Activated T-cell treated with anti-CD3 and anti-CD28 coated beads, Interleukin-2, amount 50 U/mL, for 72 hours (primary cell): ENCODE measurements at regions not wholly inside any gene's neighbourhood (a gene's known extent, or its start where the extent isn't known, plus 50 kb on each side); places are given as distances from the start of the nearest gene placed in this dataset.

Experiments
- ATAC-seq, 2 donors: fragments of 150-1000 bp; cut with Tn5 transposase; replicated peaks in 1 of 2; 2 replicates each; pipeline ENCODE4 v1.10.0; 2021; ENCODE audit warnings: moderate library complexity in 2 of 2, mild to moderate bottlenecking in 1 of 2
- DNase-seq, 2 donors: peaks; one replicate each; pipeline ENCODE4 v3.0.0; 2021 to 2022; ENCODE audit warnings: mixed read lengths in 1 of 2
- H3K27ac Mint-ChIP-seq: one replicate; pipeline ENCODE4 v1.8.0; 2022; ENCODE audit warnings: mild to moderate bottlenecking, moderate library complexity, mixed read lengths
- H3K27me3 Mint-ChIP-seq: one replicate; pipeline ENCODE4 v1.8.0; 2022; ENCODE audit warnings: low read depth, mixed read lengths
- H3K36me3 Mint-ChIP-seq, 2 donors: one replicate each; pipeline ENCODE4 v1.8.0; 2022; ENCODE audit warnings: mixed read lengths in 2 of 2, mild to moderate bottlenecking in 1 of 2; ENCODE audit not compliant: insufficient read depth in 2 of 2
- H3K4me1 Mint-ChIP-seq: one replicate; pipeline ENCODE4 v1.8.0; 2022; ENCODE audit warnings: low read depth, mixed read lengths
- H3K4me3 Mint-ChIP-seq, 2 donors: one replicate each; pipeline ENCODE4 v1.8.0; 2022; ENCODE audit warnings: mild to moderate bottlenecking in 2 of 2, mixed read lengths in 2 of 2, moderate library complexity in 2 of 2
- H3K9me3 Mint-ChIP-seq, 2 donors: one replicate each; pipeline ENCODE4 v1.8.0; 2022; ENCODE audit warnings: mixed read lengths in 2 of 2

GRCh38 chr13:103229674-103230073 lies 163.5 kb upstream of the SLC10A2 start:
- no peak for ATAC-seq
- Mint-ChIP-seq H3K9me3 (peaks cover 5 to 15% of the 10 kb centered on the region in 2 donors), H3K4me3 (no peak overlapping the region), H3K27ac (no peak overlapping the region), H3K27me3 (no peaks in the 10 kb centered on the region), H3K36me3 (peaks cover 0 to 4% of the 10 kb centered on the region in 2 donors), H3K4me1 (no peaks in the 10 kb centered on the region)
- no peak for DNase-seq

DNA sequence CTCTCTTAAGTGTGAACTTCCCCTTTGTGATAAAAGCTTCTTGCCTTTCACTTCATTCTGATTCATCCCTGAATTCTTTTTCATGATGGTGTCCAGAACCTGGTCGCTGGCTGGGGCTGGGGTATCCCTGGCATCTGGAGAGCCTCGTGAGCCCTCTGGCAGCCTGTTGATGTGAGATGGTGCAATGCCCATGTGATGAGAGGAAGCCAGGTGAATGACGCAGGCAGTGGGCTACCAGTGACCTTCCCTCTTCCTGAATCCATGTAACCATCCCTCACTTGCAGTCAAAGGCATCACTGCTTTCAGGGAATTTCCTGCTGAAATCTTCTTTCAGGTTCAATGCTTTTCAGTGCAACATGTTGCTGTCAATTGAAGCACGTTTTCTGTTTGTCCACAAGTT lies 158.6 kb upstream of the SLC10A2 start:
- Mint-ChIP-seq H3K4me1 (no peaks in the 10 kb centered on the region), H3K27ac (no peak overlapping the region), H3K36me3 (no peaks in the 10 kb centered on the region), H3K9me3 (peaks cover 2 to 7% of the 10 kb centered on the region in 2 donors), H3K27me3 (no peaks in the 10 kb centered on the region), H3K4me3 (no peak overlapping the region)
- no peak for DNase-seq
- ATAC-seq, result no peak

DNA sequence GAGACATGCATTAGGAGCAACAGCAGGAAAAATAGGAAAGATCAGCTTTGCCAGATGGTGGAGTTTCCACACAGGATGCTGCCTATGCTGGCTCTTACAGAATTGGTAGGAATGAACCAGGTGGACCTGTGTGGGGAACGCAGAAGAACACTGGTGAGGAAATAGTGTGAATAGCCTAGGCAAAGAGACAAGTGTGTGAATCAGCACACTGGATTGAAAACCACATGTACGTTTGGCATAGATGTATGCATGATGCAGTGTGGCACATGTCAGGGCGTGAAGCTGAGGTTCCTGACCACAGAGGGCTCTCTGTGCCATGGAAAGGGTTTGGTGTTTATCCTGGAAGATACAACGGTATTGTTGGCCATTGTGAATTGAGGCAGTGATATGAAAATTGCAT lies 156.5 kb upstream of the SLC10A2 start:
- Mint-ChIP-seq H3K36me3 (no peaks in the 10 kb centered on the region), H3K9me3 (peaks cover 2 to 5% of the 10 kb centered on the region in 2 donors), H3K27me3 (no peaks in the 10 kb centered on the region), H3K4me3 (no peak overlapping the region), H3K4me1 (no peaks in the 10 kb centered on the region), H3K27ac (no peak overlapping the region)
- ATAC-seq, result no peak
- DNase-seq, result no peak

DNA sequence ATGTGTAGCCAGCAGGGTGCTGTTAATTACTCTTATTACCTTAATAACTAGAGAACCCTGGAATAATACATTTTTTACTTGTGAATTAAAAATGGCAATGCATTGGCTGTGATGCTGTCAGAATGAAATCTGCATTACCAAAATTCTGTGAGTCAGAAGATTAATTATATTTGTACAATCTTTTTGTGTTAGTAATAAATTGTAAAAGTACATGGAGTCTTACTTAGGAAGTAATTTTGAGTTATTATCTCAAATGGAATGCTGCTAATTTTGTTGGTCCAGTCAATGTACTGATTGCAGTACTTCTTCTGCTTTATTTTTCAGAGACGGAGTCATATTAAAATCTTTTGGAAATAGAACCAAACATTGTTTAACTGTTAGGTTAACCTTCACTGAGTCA lies 152.0 kb upstream of the SLC10A2 start:
- ATAC-seq, result no peak
- H3K4me3 Mint-ChIP-seq, result no peak overlapping the region
- no peak for DNase-seq
- no peaks in the 10 kb centered on the region for H3K4me1 Mint-ChIP-seq
- no peak overlapping the region for H3K27ac Mint-ChIP-seq
- no peaks in the 10 kb centered on the region for H3K27me3 Mint-ChIP-seq
- peaks cover 0 to 4% of the 10 kb centered on the region in 2 donors for H3K9me3 Mint-ChIP-seq
- no peaks in the 10 kb centered on the region for H3K36me3 Mint-ChIP-seq

- Mint-ChIP-seq H3K9me3 (peaks cover 0 to 2% of the 10 kb centered on the region in 2 donors), H3K27me3 (no peaks in the 10 kb centered on the region), H3K4me3 (no peak overlapping the region), H3K27ac (no peak overlapping the region), H3K36me3 (no peaks in the 10 kb centered on the region), H3K4me1 (no peaks in the 10 kb centered on the region)
- ATAC-seq (no peak), DNase-seq (no peak)
Measured at GRCh38 chr13:103213152-103213551, 146.9 kb upstream of the SLC10A2 start.

DNA sequence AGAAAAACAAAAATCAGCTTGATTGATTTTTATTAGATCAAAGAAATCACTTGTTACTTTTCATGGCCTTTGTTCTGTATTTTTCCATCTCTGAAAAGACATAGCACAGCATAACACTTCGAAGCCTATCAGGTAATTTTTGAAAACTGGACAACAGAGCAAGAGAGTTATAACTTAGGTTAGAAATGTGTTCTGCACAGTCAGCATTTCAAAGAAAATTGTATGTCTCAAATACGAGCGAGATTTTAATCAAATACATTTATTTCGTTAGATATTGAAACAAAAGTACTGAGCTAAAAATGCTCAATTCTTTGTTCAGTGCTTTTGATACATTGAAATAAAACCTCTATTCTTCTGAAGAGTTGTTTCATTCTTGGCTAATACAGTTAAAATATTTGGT lies 144.1 kb upstream of the SLC10A2 start:
- no peaks in the 10 kb centered on the region for H3K4me1 Mint-ChIP-seq
- ATAC-seq (no peak), DNase-seq (no peak)
- no peak overlapping the region for H3K4me3 Mint-ChIP-seq
- H3K9me3 Mint-ChIP-seq, result no peaks in the 10 kb centered on the region
- H3K36me3 Mint-ChIP-seq, result no peaks in the 10 kb centered on the region
- H3K27ac Mint-ChIP-seq, result no peak overlapping the region
- no peaks in the 10 kb centered on the region for H3K27me3 Mint-ChIP-seq

DNA sequence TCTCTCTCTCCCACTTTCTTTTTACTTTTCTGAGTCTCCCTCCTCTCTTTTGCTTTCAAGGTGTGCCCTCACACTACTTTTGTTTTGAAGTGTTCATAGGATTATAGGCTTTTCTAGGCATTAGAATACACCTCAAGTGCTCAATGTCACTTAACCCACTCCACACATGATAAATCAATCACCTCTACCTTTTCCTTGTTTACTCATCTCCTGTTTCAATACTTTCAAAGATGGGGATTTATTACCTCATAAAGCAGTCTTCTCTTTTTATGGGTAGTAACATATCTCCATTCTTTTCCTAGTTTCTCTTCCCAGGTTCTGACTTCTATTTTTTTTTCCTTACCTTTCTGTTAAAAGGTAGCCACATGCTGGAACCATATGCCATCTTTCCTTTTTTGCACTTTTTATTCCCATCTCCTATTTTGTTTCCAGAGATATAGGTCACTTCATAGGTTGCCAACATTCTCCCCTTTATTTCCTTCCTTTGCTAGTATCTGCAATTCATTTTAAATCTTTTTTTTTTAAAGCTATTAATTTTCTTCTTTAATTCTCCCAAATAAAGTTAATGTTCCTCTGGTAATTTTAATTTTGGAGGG lies 137.6 kb upstream of the SLC10A2 start:
- no peak overlapping the region for H3K4me3 Mint-ChIP-seq
- no peak overlapping the region for H3K27ac Mint-ChIP-seq
- H3K36me3 Mint-ChIP-seq, result no peaks in the 10 kb centered on the region
- no peaks in the 10 kb centered on the region for H3K4me1 Mint-ChIP-seq
- ATAC-seq (no peak), DNase-seq (no peak)
- H3K9me3 Mint-ChIP-seq, result peaks cover 4 to 6% of the 10 kb centered on the region in 2 donors
- no peaks in the 10 kb centered on the region for H3K27me3 Mint-ChIP-seq

GRCh38 chr13:103200118-103200885 lies 134.1 kb upstream of the SLC10A2 start:
- DNase-seq, result no peak
- H3K9me3 Mint-ChIP-seq, result peaks cover 5 to 6% of the 10 kb centered on the region in 2 donors
- H3K4me3 Mint-ChIP-seq, result no peak overlapping the region
- ATAC-seq, result no peak
- H3K36me3 Mint-ChIP-seq, result no peaks in the 10 kb centered on the region
- H3K27ac Mint-ChIP-seq, result no peak overlapping the region
- H3K4me1 Mint-ChIP-seq, result no peaks in the 10 kb centered on the region
- H3K27me3 Mint-ChIP-seq, result no peaks in the 10 kb centered on the region

GRCh38 chr13:103199380-103200088 lies 133.3 kb upstream of the SLC10A2 start:
- DNase-seq (no peak), ATAC-seq (no peak)
- Mint-ChIP-seq H3K27me3 (no peaks in the 10 kb centered on the region), H3K27ac (no peak overlapping the region), H3K4me1 (no peaks in the 10 kb centered on the region), H3K4me3 (no peak overlapping the region), H3K9me3 (peaks cover 5 to 6% of the 10 kb centered on the region in 2 donors), H3K36me3 (no peaks in the 10 kb centered on the region)

- no peaks in the 10 kb centered on the region for H3K36me3 Mint-ChIP-seq
- H3K27ac Mint-ChIP-seq, result no peak overlapping the region
- no peak for DNase-seq
- no peaks in the 10 kb centered on the region for H3K4me1 Mint-ChIP-seq
- ATAC-seq, result no peak
- H3K4me3 Mint-ChIP-seq, result no peak overlapping the region
- H3K27me3 Mint-ChIP-seq, result no peaks in the 10 kb centered on the region
- peaks cover 5 to 6% of the 10 kb centered on the region in 2 donors for H3K9me3 Mint-ChIP-seq
Measured at GRCh38 chr13:103196356-103196755, 130.1 kb upstream of the SLC10A2 start.

DNA sequence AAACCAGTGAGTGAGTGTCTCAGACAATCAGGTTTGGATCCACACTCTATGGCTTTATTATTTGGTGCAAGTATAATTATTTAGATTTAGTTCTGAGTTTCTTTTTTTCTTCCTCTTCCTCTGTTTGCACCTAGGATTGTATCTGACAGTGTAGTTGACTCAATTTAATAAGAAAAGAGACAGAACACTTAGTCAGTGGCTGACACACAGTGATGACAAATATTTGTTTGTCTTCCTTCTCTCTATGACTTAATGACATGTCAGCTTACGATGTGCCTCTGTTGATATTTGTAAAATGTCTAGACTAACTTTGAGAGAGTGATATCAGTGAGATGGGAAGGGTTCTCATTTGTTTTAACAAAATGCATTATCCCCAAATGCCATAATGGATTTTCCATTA lies 129.5 kb upstream of the SLC10A2 start:
- no peak overlapping the region for H3K27ac Mint-ChIP-seq
- no peak overlapping the region for H3K4me3 Mint-ChIP-seq
- ATAC-seq, result no peak
- H3K36me3 Mint-ChIP-seq, result no peaks in the 10 kb centered on the region
- no peaks in the 10 kb centered on the region for H3K27me3 Mint-ChIP-seq
- no peaks in the 10 kb centered on the region for H3K4me1 Mint-ChIP-seq
- peaks cover 5 to 6% of the 10 kb centered on the region in 2 donors for H3K9me3 Mint-ChIP-seq
- DNase-seq, result no peak

GRCh38 chr13:103194871-103195270 lies 128.7 kb upstream of the SLC10A2 start:
- Mint-ChIP-seq H3K36me3 (no peaks in the 10 kb centered on the region), H3K27me3 (no peaks in the 10 kb centered on the region), H3K9me3 (peaks cover 3 to 5% of the 10 kb centered on the region in 2 donors), H3K27ac (no peak overlapping the region), H3K4me3 (no peak overlapping the region), H3K4me1 (no peaks in the 10 kb centered on the region)
- DNase-seq (no peak), ATAC-seq (no peak)

DNA sequence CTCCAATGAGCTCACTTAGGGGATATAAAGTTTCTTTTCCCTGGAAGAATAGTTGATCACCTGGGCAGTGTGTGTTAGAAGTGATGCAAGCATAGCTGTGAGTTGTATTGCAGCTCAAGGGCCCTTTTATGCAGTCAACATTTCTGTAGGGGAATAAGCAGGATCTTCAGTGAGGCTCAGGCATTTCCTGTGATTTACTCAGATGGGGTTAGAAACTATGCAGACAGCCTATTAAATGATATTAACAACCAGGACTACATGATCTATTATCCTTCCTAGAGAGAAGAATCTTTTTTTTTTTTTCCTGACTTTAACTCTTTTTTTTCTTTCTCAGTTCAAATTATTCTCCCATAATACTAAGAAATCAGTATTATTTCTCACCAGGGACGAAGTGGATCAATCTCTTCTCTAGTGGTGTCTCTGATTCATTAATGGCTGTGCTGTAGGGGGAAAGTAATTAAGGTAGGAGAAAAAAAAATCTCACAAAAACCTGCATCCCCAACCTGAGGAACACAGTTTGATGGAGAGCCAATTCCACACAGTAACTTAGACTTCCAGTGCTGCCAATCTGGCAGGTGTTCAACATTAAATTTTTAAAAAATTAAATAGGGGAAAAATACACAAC lies 126.4 kb upstream of the SLC10A2 start:
- Mint-ChIP-seq H3K4me1 (no peaks in the 10 kb centered on the region), H3K36me3 (no peaks in the 10 kb centered on the region), H3K4me3 (no peak overlapping the region), H3K27me3 (no peaks in the 10 kb centered on the region), H3K27ac (no peak overlapping the region), H3K9me3 (peaks cover 0 to 1% of the 10 kb centered on the region in 2 donors)
- no peak for DNase-seq
- ATAC-seq, result no peak
